Smooth muscle cell (in vitro differentiated cells): ENCODE measurements at regions not wholly inside any gene's neighbourhood (a gene's known extent, or its start where the extent isn't known, plus 50 kb on each side); places are given as distances from the start of the nearest gene placed in this dataset.

ENCODE experiments used
- DNase-seq: peaks from one replicate; lab custom pipeline; 2025; ENCODE audit not compliant: unreplicated experiment; lab: John Stamatoyannopoulos, UW
- H2AFZ ChIP-seq: fragments of 200-600 bp; sonication (generic); 2 replicates; pipeline ENCODE4 v1.6.0; 2016; ENCODE audit warnings: antibody characterized with exemption, low read depth, mild to moderate bottlenecking
- H3F3A ChIP-seq: fragments of 200-600 bp; sonication (generic); 2 replicates; pipeline ENCODE4 v1.6.0; 2017; ENCODE audit warnings: antibody characterized with exemption, low read depth
- H3K27ac ChIP-seq: fragments of 200-600 bp; sonication (generic); 2 replicates; pipeline ENCODE4 v1.5.1; 2016; ENCODE audit warnings: low read depth, mild to moderate bottlenecking
- H3K27me3 ChIP-seq: fragments of 200-600 bp; sonication (generic); 2 replicates; pipeline ENCODE4 v1.6.1; 2016; ENCODE audit warnings: low read depth, mild to moderate bottlenecking
- H3K36me3 ChIP-seq: fragments of 200-600 bp; sonication (generic); 2 replicates; pipeline ENCODE4 v1.5.1; 2016; ENCODE audit warnings: low read depth
- H3K4me1 ChIP-seq: fragments of 200-600 bp; sonication (generic); 2 replicates; pipeline ENCODE4 v1.5.1; 2016; ENCODE audit warnings: low read depth
- H3K4me2 ChIP-seq: fragments of 200-600 bp; sonication (generic); 2 replicates; pipeline ENCODE4 v1.6.0; 2016; ENCODE audit warnings: mild to moderate bottlenecking
- H3K4me3 ChIP-seq: fragments of 200-600 bp; sonication (generic); 2 replicates; pipeline ENCODE4 v1.5.1; 2016; ENCODE audit warnings: mild to moderate bottlenecking
- H3K79me2 ChIP-seq: fragments of 200-600 bp; sonication (generic); 2 replicates; pipeline ENCODE4 v1.6.0; 2016; ENCODE audit warnings: low read depth, mild to moderate bottlenecking
- H3K9ac ChIP-seq: fragments of 200-600 bp; sonication (generic); 2 replicates; pipeline ENCODE4 v1.6.0; 2016; ENCODE audit warnings: low read depth
- H3K9me3 ChIP-seq: fragments of 200-600 bp; sonication (generic); replicated peaks from 2 replicates; pipeline ENCODE4 v1.5.1; 2016; ENCODE audit warnings: low read depth
- H4K20me1 ChIP-seq: fragments of 200-600 bp; sonication (generic); 2 replicates; pipeline ENCODE4 v1.6.0; 2016; ENCODE audit warnings: low read depth
- WGBS: methylation state at CpG from one replicate; pipeline ENCODE4 v1.1.7; 2016; ENCODE audit warnings: low lambda C conversion rate; 5-methylcytosine and 5-hydroxymethylcytosine counted together
- TF ChIP-seq, protein P1 (sequence below): fragments of 200-600 bp; sonication (generic); IDR thresholded peaks from 2 replicates; pipeline ENCODE4 v1.5.1; 2017; ENCODE audit warnings: borderline replicate concordance, mild to moderate bottlenecking, antibody characterized with exemption; ENCODE audit not compliant: insufficient read depth, poor library complexity, severe bottlenecking

DNA sequence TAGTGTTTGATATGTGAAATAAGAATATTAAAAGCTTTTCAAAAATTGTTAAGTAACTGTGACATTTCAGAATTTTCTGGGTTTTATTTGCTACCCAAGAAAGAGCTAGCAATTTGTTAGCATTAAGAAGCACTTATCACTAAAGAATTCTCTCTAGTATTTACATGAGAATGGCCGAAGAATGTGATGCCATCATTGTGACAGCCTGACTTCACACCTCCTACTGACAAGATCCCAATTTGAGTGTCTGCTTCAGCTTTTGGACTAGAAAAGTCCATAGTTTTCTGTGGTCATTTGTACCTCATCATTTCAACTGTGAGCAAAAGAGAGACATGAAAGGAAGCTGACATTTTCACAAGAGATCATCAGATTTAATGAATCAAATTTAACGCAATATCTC lies 548.1 kb upstream of the AGTR1 start:
- Histone ChIP-seq H3K36me3 (no peaks in the 10 kb centered on the region), H3K4me3 (no peak overlapping the region), H2AFZ (no peak overlapping the region), H3K9me3 (no peaks in the 10 kb centered on the region), H4K20me1 (no peaks in the 10 kb centered on the region), H3F3A (no peaks in the 10 kb centered on the region), H3K27me3 (no peaks in the 10 kb centered on the region), H3K4me1 (peaks cover 4% of the 10 kb centered on the region), H3K79me2 (no peaks in the 10 kb centered on the region), H3K27ac (no peak overlapping the region), H3K4me2 (no peak overlapping the region), H3K9ac (no peak overlapping the region)
- TF ChIP-seq, protein P1, sequence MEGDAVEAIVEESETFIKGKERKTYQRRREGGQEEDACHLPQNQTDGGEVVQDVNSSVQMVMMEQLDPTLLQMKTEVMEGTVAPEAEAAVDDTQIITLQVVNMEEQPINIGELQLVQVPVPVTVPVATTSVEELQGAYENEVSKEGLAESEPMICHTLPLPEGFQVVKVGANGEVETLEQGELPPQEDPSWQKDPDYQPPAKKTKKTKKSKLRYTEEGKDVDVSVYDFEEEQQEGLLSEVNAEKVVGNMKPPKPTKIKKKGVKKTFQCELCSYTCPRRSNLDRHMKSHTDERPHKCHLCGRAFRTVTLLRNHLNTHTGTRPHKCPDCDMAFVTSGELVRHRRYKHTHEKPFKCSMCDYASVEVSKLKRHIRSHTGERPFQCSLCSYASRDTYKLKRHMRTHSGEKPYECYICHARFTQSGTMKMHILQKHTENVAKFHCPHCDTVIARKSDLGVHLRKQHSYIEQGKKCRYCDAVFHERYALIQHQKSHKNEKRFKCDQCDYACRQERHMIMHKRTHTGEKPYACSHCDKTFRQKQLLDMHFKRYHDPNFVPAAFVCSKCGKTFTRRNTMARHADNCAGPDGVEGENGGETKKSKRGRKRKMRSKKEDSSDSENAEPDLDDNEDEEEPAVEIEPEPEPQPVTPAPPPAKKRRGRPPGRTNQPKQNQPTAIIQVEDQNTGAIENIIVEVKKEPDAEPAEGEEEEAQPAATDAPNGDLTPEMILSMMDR, result no peak
- no peak for DNase-seq
- 75% methylated on average over 2 of the region's 2 CpGs for WGBS

DNA sequence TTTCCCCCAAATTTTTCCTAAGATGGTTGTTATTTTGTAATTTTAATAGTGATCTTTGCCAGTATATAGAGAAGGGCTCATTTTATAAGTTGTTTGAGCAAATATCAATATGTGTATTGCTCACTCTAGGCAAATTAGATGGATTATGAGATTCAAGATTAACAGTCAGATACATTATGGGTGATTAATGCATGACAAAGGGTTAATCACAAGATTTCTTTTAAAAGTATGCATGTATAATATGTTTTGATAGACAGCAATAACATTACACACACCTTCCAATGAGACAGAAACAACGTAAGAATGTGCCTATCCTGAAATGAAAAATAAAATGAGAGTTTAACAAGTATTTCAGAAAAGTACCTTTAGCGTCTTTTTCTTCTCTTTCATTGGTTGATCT lies 547.6 kb upstream of the AGTR1 start:
- no peak overlapping the region for H3K27ac ChIP-seq
- H3K27me3 ChIP-seq, result no peaks in the 10 kb centered on the region
- H3F3A ChIP-seq, result no peaks in the 10 kb centered on the region
- WGBS, result 95% methylated on average over 2 of the region's 2 CpGs
- no peak overlapping the region for H3K4me3 ChIP-seq
- no peaks in the 10 kb centered on the region for H3K79me2 ChIP-seq
- H3K36me3 ChIP-seq, result no peaks in the 10 kb centered on the region
- no peaks in the 10 kb centered on the region for H3K9me3 ChIP-seq
- no peak overlapping the region for H2AFZ ChIP-seq
- TF ChIP-seq, protein P1, result no peak
- peaks cover 4% of the 10 kb centered on the region for H3K4me1 ChIP-seq
- H3K4me2 ChIP-seq, result no peak overlapping the region
- H3K9ac ChIP-seq, result no peak overlapping the region
- DNase-seq, result no peak
- no peaks in the 10 kb centered on the region for H4K20me1 ChIP-seq

DNA sequence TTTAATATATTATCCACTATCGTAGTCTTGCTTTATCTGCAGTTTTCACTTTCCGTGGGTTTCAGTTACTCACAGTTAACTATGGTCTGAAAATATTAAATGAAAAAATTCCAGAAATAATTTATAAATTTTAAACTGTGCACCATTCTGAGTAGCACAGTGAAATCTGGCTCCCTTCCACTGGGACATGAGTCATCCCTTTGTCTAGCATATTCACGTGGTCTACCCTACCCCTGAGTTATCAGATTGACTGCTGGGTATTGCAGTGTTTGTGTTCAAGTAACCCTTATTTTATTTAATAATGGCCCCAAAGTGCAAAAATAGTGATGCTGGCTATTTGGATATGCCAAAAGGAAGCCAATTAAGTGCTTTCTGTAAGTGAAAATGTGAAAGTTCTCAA lies 539.5 kb upstream of the AGTR1 start:
- Histone ChIP-seq H4K20me1 (no peaks in the 10 kb centered on the region), H2AFZ (no peak overlapping the region), H3K9ac (no peak overlapping the region), H3F3A (no peaks in the 10 kb centered on the region), H3K9me3 (no peaks in the 10 kb centered on the region), H3K4me1 (no peaks in the 10 kb centered on the region), H3K27me3 (no peaks in the 10 kb centered on the region), H3K79me2 (no peaks in the 10 kb centered on the region), H3K27ac (no peak overlapping the region), H3K4me2 (no peak overlapping the region), H3K4me3 (no peak overlapping the region), H3K36me3 (no peaks in the 10 kb centered on the region)
- TF ChIP-seq, protein P1, result no peak
- WGBS, result 80% methylated on average over 3 of the region's 3 CpGs
- DNase-seq, result no peak

DNA sequence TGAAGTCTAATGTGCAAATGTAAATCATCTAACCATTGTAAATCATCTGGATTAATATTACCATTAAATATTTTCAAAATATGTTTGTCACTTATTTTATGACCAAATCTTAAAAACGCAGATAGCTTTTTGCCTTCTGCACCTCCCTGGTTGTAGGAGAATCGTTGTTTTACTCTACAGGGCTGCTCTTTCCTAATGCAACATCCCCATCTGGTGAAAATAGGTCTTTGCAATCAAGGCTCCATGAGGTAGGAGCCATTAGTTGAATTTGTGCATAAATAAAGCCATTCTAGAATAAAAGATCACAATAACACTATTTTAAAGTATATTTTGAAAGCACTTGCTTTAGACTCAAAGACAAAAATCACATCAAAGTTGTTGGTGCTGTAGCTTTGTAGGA lies 535.6 kb upstream of the AGTR1 start:
- Histone ChIP-seq H3K27me3 (no peaks in the 10 kb centered on the region), H2AFZ (no peak overlapping the region), H3K27ac (no peak overlapping the region), H3K4me2 (no peak overlapping the region), H3K79me2 (no peaks in the 10 kb centered on the region), H3K4me3 (no peak overlapping the region), H3K36me3 (no peaks in the 10 kb centered on the region), H3K4me1 (no peaks in the 10 kb centered on the region), H3F3A (no peaks in the 10 kb centered on the region), H4K20me1 (no peaks in the 10 kb centered on the region), H3K9ac (no peak overlapping the region), H3K9me3 (no peaks in the 10 kb centered on the region)
- DNase-seq, result no peak
- WGBS, result 70% methylated on average over 2 of the region's 2 CpGs
- TF ChIP-seq, protein P1, result no peak
